Lung (tissue), 11 donors: ENCODE measurements at regions not wholly inside any gene's neighbourhood (a gene's known extent, or its start where the extent isn't known, plus 50 kb on each side); places are given as distances from the start of the nearest gene placed in this dataset.
"Not testable (repeated sequence)": the region's sequence is repeated elsewhere in the genome, so short reads cannot be mapped to it uniquely, and the experiment has no call there.

ENCODE experiments used
- ATAC-seq: fragments of 200-7000 bp; cut with Tn5 transposase; one replicate; pipeline ENCODE4 v1.9.1; 2020; ENCODE audit warnings: moderate number of reproducible peaks; ENCODE audit not compliant: insufficient read depth, low FRiP score
- DNase-seq, 3 donors: peaks; one replicate each; pipeline ENCODE4 v3.0.0-alpha.2; 2013 to 2017
- H3K27ac ChIP-seq, 2 donors: one replicate each; pipeline ENCODE4 v1.5.1; 2013; ENCODE audit warnings: mild to moderate bottlenecking in 2 of 2, moderate library complexity in 2 of 2, control low read depth in 1 of 2, inconsistent platforms in 1 of 2, low read depth in 1 of 2, low read length in 1 of 2
- H3K27me3 ChIP-seq, 3 donors: one replicate each; pipeline ENCODE4 v1.5.1; 2013; ENCODE audit warnings: low read length in 2 of 3; ENCODE audit not compliant: control insufficient read depth in 3 of 3, insufficient read depth in 3 of 3
- H3K36me3 ChIP-seq, 4 donors: one replicate each; pipeline ENCODE4 v1.5.1; 2013; ENCODE audit warnings: low read length in 4 of 4, mild to moderate bottlenecking in 1 of 4, moderate library complexity in 1 of 4; ENCODE audit not compliant: control insufficient read depth in 4 of 4, insufficient read depth in 4 of 4
- H3K4me1 ChIP-seq, 5 donors: one replicate each; pipeline ENCODE4 v1.5.1; 2013; ENCODE audit warnings: low read length in 5 of 5, mild to moderate bottlenecking in 2 of 5, moderate library complexity in 1 of 5; ENCODE audit not compliant: control insufficient read depth in 5 of 5, insufficient read depth in 5 of 5
- H3K4me3 ChIP-seq: one replicate; pipeline ENCODE4 v1.5.1; 2013; ENCODE audit warnings: mild to moderate bottlenecking, control low read depth, moderate library complexity
- H3K9ac ChIP-seq, 2 donors: one replicate each; pipeline ENCODE4 v1.5.1; 2013; ENCODE audit warnings: low read length in 2 of 2, control low read depth in 1 of 2; ENCODE audit not compliant: insufficient read depth in 1 of 2
- H3K9me3 ChIP-seq, 4 donors: one replicate each; pipeline ENCODE4 v1.5.1; 2013; ENCODE audit warnings: low read length in 3 of 4, mild to moderate bottlenecking in 1 of 4, moderate library complexity in 1 of 4; ENCODE audit not compliant: control insufficient read depth in 4 of 4, insufficient read depth in 3 of 4
- WGBS, 2 donors: extraction: QIAGEN DNeasy Blood & Tissue Kit; methylation state at CpG; one replicate each; pipeline ENCODE4 v1.1.7; 2013; 5-methylcytosine and 5-hydroxymethylcytosine counted together
- TF ChIP-seq, protein P1 (sequence below): IDR thresholded peaks from 2 replicates; pipeline ENCODE4 v1.5.1; 2012; ENCODE audit warnings: mild to moderate bottlenecking; ENCODE audit errors: control extremely low read depth, extremely low read depth
- donor health status: control.
- donor health status: control.
- donor health status: Bipolar disorder and iron deficiency.
- donor health status: healthy.
- donor health status: DM: yes; HTN: yes; CAD: no.

DNA sequence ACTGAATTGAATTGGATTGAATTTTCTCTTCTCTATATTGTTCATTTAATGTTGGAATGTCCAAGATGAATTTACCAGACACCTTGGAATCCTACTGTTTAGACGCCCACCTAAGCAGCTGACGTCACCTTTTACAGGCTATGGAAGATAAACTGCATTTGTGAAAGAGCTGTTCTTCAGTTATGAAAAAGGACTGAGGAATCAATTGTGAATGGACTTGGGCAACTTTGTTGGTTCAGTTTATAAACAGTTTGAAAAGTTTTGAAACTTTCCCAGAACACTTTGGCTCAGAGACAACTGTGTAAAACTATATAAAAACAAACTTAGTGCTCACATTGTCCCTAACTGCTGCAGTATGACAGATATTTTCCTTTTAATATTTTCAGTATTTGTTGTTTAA, 590.8 kb upstream of the SPRY2 start:
- H3K4me1 ChIP-seq, result peaks cover 0 to 9% (median 0%) of the 10 kb centered on the region in 5 donors
- TF ChIP-seq, protein P1, sequence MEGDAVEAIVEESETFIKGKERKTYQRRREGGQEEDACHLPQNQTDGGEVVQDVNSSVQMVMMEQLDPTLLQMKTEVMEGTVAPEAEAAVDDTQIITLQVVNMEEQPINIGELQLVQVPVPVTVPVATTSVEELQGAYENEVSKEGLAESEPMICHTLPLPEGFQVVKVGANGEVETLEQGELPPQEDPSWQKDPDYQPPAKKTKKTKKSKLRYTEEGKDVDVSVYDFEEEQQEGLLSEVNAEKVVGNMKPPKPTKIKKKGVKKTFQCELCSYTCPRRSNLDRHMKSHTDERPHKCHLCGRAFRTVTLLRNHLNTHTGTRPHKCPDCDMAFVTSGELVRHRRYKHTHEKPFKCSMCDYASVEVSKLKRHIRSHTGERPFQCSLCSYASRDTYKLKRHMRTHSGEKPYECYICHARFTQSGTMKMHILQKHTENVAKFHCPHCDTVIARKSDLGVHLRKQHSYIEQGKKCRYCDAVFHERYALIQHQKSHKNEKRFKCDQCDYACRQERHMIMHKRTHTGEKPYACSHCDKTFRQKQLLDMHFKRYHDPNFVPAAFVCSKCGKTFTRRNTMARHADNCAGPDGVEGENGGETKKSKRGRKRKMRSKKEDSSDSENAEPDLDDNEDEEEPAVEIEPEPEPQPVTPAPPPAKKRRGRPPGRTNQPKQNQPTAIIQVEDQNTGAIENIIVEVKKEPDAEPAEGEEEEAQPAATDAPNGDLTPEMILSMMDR, result no peak
- no peaks in the 10 kb centered on the region for H3K36me3 ChIP-seq
- DNase-seq (peak in 2 of 3 donors; percentile 68 to 78), ATAC-seq (no peak)
- H3K27me3 ChIP-seq, result no peaks in the 10 kb centered on the region
- H3K4me3 ChIP-seq, result no peak overlapping the region
- no peak overlapping the region for H3K9ac ChIP-seq
- WGBS, 2 donors, result 61 to 71% methylated on average over 2 of the region's 2 CpGs
- H3K27ac ChIP-seq, result no peak overlapping the region
- no peaks in the 10 kb centered on the region for H3K9me3 ChIP-seq

DNA sequence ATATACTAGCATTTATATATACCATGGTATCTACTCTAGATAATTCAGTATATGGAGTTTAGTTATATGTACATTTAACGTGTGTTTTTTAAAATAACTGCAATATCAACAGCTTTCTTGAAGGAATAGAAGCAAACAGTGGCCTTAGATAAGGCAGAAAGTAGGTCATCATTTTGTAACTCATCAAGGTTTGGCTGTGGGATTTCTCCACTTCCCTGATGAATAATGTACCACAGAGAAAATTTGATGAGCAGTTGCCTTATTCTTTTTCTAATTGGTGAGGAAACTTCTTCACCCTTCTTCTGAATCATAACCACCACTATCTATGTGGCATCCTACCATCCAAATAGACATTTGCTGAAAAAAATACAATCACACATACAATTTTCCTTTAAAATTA, 590.2 kb upstream of the SPRY2 start:
- Histone ChIP-seq H3K27me3 (no peaks in the 10 kb centered on the region), H3K4me1 (peaks cover 0 to 9% (median 0%) of the 10 kb centered on the region in 5 donors), H3K9me3 (no peaks in the 10 kb centered on the region), H3K4me3 (no peak overlapping the region), H3K9ac (no peak overlapping the region), H3K36me3 (no peaks in the 10 kb centered on the region), H3K27ac (no peak overlapping the region)
- TF ChIP-seq, protein P1, result no peak
- no peak for ATAC-seq
- no peak for DNase-seq
- WGBS, 2 donors, result 63 to 67% methylated on average over 1 of the region's 1 CpG

DNA sequence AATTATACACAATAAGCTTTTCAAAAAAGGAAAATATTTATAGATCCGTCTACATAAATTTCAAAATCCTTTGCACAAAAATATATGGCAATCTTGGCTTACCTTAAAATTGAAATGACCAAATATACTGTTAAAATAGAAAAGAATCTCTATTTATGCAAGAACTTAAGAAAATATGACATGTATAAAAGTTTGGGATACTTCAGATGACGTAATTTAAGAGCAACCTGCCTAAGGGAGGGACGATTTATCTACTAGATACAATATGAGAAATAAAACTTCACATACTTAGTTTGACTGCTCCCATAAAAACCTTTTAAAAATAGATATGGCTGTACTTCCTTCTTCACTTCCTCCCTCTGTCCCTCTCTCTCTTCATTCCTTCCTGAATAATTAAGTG, 587.3 kb upstream of the SPRY2 start:
- H3K36me3 ChIP-seq, result no peaks in the 10 kb centered on the region
- ATAC-seq, result no peak
- peaks cover 0 to 9% (median 0%) of the 10 kb centered on the region in 5 donors for H3K4me1 ChIP-seq
- H3K9me3 ChIP-seq, result no peaks in the 10 kb centered on the region
- no peak for DNase-seq
- 88 to 91% methylated on average over 3 of the region's 3 CpGs for WGBS, 2 donors
- TF ChIP-seq, protein P1, result no peak
- H3K27ac ChIP-seq, result no peak overlapping the region
- no peak overlapping the region for H3K9ac ChIP-seq
- H3K4me3 ChIP-seq, result no peak overlapping the region
- no peaks in the 10 kb centered on the region for H3K27me3 ChIP-seq

DNA sequence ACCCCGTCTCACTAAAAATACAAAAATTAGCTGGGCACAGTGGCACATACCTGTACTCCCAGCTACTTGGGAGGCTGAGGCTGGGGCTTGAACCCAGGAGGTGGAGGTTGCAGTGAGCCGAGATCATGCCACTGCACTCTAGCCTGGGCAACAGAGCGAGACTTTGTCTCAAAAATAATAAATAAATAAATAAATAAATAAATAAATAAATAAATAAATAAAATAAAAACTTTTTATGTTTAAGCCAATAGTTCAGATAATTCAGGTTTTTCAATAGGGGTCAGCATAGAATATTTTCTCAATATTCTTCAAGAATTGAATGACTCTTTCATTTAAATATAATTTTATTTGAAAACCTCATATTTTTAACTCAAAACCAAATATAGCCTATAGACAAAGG, 585.1 kb upstream of the SPRY2 start:
- DNase-seq, H3K9ac ChIP-seq, H3K36me3 ChIP-seq, H3K9me3 ChIP-seq, H3K27ac ChIP-seq, ATAC-seq, H3K4me3 ChIP-seq, H3K4me1 ChIP-seq, H3K27me3 ChIP-seq: not testable (repeated sequence)
- WGBS, 2 donors, result 88 to 95% methylated on average over 3 of the region's 3 CpGs
